Brain microvascular endothelial cell (primary cell): ENCODE measurements at regions not wholly inside any gene's neighbourhood (a gene's known extent, or its start where the extent isn't known, plus 50 kb on each side); places are given as distances from the start of the nearest gene placed in this dataset.

Experiments
- DNase-seq: peaks from one replicate; pipeline ENCODE4 v3.0.0-alpha.2; 2020
- H3K27ac ChIP-seq: fragments of 250-450 bp; sonication (Bioruptor Pico); 2 replicates; pipeline ENCODE4 v1.5.1; 2020; ENCODE audit warnings: mild to moderate bottlenecking, moderate library complexity
- H3K27me3 ChIP-seq: fragments of 250-450 bp; sonication (Bioruptor Pico); replicated peaks from 2 replicates; pipeline ENCODE4 v1.5.1; 2020; ENCODE audit warnings: mild to moderate bottlenecking
- H3K36me3 ChIP-seq: fragments of 250-450 bp; sonication (Bioruptor Pico); replicated peaks from 2 replicates; pipeline ENCODE4 v1.5.1; 2020; ENCODE audit warnings: mild to moderate bottlenecking
- H3K4me3 ChIP-seq: 2 replicates; pipeline ENCODE4 v1.5.1; 2011; ENCODE audit warnings: low read depth, mild to moderate bottlenecking, control low read depth, low read length, moderate library complexity
- in situ Hi-C: cut with HindIII; loops from 2 replicates; pipeline ENCODE4 v1.10.0; 2017; ENCODE audit warnings: low sequenced_read_pairs, low pct_ligation_motif_present
- TF ChIP-seq, protein P1 (sequence below): IDR thresholded peaks from 2 replicates; pipeline ENCODE4 v1.5.1; 2011; ENCODE audit warnings: low read depth, mild to moderate bottlenecking, moderate library complexity, low read length, control low read depth, inconsistent platforms; ENCODE audit errors: missing control alignments

DNA sequence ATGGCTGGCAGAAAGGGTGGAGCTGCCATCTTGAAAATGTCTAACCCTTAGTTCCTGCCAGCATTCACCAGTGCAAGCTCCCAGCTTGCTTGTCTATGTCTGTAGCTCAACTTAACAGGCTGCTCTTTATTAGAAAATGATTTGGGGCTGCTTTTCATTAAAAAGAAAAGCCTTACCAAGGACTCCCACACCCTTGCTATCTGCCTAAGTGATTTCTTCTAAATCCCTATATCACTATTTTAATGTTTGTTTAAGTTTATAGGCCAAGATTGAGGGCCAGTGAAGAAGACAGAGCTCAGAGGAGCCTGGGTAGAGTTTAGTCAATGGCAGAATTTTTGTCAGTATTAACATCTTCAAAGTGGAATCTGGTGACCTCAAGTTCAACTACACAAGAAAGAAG, 336.8 kb upstream of the CHRM3 start:
- H3K36me3 ChIP-seq = no peaks in the 10 kb centered on the region
- H3K27me3 ChIP-seq = no peaks in the 10 kb centered on the region
- DNase-seq = no peak
- TF ChIP-seq, protein P1, sequence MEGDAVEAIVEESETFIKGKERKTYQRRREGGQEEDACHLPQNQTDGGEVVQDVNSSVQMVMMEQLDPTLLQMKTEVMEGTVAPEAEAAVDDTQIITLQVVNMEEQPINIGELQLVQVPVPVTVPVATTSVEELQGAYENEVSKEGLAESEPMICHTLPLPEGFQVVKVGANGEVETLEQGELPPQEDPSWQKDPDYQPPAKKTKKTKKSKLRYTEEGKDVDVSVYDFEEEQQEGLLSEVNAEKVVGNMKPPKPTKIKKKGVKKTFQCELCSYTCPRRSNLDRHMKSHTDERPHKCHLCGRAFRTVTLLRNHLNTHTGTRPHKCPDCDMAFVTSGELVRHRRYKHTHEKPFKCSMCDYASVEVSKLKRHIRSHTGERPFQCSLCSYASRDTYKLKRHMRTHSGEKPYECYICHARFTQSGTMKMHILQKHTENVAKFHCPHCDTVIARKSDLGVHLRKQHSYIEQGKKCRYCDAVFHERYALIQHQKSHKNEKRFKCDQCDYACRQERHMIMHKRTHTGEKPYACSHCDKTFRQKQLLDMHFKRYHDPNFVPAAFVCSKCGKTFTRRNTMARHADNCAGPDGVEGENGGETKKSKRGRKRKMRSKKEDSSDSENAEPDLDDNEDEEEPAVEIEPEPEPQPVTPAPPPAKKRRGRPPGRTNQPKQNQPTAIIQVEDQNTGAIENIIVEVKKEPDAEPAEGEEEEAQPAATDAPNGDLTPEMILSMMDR = no peak
- in situ Hi-C loops = no loop called here
- H3K4me3 ChIP-seq = no peak overlapping the region
- no peak overlapping the region for H3K27ac ChIP-seq

DNA sequence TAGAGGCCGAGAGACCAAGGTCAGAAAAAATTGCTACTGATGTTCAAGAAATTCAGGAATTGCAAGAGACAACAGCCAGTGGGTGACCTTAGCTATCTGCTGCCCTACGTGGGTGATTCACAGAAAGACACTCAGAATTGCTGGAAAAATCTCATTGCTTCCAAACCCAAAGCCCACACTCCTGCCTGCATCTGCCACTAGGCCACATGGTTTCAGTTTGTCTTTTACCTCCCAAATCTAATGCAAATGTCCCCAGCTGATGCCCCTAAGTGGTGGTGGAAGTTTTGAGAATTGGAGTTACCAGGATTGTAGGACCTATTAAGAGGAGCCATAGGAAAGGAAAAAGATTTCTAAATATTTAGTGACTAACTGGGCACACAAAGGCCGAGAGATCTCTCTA, 341.5 kb upstream of the CHRM3 start:
- TF ChIP-seq, protein P1 = no peak
- no peak overlapping the region for H3K4me3 ChIP-seq
- no peak overlapping the region for H3K27ac ChIP-seq
- DNase-seq = no peak
- H3K27me3 ChIP-seq = no peaks in the 10 kb centered on the region
- in situ Hi-C loops = no loop called here
- no peaks in the 10 kb centered on the region for H3K36me3 ChIP-seq

DNA sequence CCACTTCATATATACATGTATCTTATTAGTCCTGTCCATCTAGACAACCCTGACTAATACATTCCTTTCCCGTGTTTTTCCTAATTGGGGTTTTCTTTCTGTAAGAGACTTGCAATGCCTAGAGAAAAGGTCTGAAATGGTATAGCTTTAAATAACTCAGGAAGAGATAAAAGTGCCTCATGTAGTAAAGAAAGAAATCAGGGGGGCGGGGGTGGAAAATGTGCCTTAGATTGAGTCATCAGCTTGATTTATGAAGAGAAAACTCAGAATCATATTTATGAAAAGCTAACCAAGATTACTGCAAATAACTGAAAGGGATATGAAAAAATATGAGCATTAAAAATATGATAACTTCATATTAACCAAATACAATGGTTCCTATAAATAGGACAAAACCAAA, 345.8 kb upstream of the CHRM3 start:
- no peaks in the 10 kb centered on the region for H3K36me3 ChIP-seq
- TF ChIP-seq, protein P1 = no peak
- in situ Hi-C loops = no loop called here
- H3K27ac ChIP-seq = no peak overlapping the region
- no peak for DNase-seq
- H3K4me3 ChIP-seq = no peak overlapping the region
- H3K27me3 ChIP-seq = no peaks in the 10 kb centered on the region

DNA sequence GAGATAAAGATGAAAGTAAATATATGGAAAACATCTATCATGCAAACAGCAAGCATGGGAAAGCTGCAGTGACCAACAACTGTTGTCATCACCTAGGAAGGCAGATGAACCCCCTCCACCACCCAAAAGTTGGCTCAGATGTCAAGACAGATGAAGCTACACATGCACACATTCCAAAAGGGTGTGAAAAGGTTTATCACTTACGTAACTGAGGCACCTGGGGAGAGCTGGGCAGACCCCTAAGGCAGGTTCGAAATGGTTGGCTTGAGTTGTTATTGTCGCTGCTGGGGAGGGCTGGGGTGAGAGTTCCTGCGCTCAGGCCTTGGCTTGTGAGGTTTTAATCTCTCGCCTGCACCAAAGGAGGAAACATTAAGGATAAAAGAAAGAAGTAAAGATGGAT, 355.1 kb upstream of the CHRM3 start:
- no peak overlapping the region for H3K4me3 ChIP-seq
- no peak overlapping the region for H3K27ac ChIP-seq
- H3K36me3 ChIP-seq = no peaks in the 10 kb centered on the region
- no peak for DNase-seq
- in situ Hi-C loops = no loop called here
- TF ChIP-seq, protein P1 = no peak
- no peaks in the 10 kb centered on the region for H3K27me3 ChIP-seq

DNA sequence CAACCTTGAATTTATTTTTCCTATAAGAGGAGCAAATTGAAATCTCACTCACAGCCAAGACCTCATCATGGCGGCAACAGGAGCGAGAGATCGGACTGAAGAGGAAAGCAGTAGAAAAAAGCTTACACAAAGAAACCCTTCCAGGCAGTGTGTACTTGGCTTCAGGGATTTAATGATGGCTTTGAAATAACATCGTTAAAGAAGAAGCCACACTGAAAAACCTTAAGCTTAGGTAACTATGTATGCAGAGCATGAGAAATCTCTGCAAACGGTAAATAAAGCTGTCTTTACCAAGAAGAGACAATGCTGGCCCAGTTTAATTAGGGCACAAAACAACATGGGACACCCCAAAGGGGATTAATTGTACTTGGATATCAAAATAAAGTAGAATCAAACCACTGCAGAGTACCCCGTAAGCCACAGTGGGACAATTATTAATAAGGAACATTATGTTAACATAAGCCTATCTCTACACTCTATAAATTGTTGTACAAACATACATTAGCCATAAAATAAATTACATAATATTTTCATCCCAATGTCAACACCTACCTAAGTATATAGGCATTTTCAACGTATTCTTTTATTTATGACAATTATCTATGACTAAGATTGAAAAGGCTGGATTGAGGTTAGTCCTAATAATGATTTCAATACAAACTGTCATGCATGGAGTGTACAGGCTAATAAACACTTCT, 360.2 kb upstream of the CHRM3 start:
- in situ Hi-C loops = no loop called here
- DNase-seq = no peak
- TF ChIP-seq, protein P1 = no peak
- H3K36me3 ChIP-seq = no peaks in the 10 kb centered on the region
- H3K4me3 ChIP-seq = no peak overlapping the region
- no peak overlapping the region for H3K27ac ChIP-seq
- H3K27me3 ChIP-seq = no peaks in the 10 kb centered on the region

DNA sequence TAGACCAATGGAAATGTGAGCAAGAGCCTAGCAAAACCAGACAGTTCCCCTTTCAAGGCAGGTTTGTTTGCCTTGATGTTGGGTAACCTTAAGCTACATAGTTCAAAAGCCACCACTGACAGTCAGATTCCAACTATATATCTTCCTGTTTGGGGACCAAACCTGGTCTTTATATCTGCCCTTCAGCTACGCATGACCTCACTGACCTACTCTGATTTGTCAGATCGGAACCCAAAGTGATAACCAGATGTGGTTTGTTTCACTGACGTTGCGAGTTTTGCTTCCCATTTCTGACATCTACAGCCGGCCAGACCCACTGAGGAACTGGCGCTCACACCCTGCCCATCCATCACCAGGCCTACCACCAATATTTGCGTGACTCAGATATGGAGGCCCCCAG, 361.1 kb upstream of the CHRM3 start:
- no peak for DNase-seq
- Histone ChIP-seq H3K4me3 (no peak overlapping the region), H3K36me3 (no peaks in the 10 kb centered on the region), H3K27ac (no peak overlapping the region), H3K27me3 (no peaks in the 10 kb centered on the region)
- TF ChIP-seq, protein P1 = no peak
- in situ Hi-C loops = no loop called here
